Karpas-422 (cell line): ENCODE measurements at regions not wholly inside any gene's neighbourhood (a gene's known extent, or its start where the extent isn't known, plus 50 kb on each side); places are given as distances from the start of the nearest gene placed in this dataset.
"Not testable (repeated sequence)": the region's sequence is repeated elsewhere in the genome, so short reads cannot be mapped to it uniquely, and the experiment has no call there.

Source experiments
- DNase-seq: peaks from one replicate; pipeline ENCODE4 v3.0.0-alpha.2; 2015
- H2AFZ ChIP-seq: fragments of 200-600 bp; sonication (generic); 2 replicates; pipeline ENCODE4 v1.6.1; 2014; ENCODE audit warnings: antibody characterized with exemption, low read length, mixed read lengths
- H3K27ac ChIP-seq: fragments of 200-600 bp; sonication (generic); 2 replicates; pipeline ENCODE4 v1.5.1; 2014; ENCODE audit warnings: mild to moderate bottlenecking, low read length, moderate library complexity
- H3K27me3 ChIP-seq: fragments of 200-600 bp; sonication (generic); 2 replicates; pipeline ENCODE4 v1.6.1; 2014; ENCODE audit warnings: low read length, mixed read lengths
- H3K36me3 ChIP-seq: fragments of 200-600 bp; sonication (generic); 2 replicates; pipeline ENCODE4 v1.6.1; 2014; ENCODE audit warnings: low read length, mixed read lengths; ENCODE audit not compliant: insufficient read depth
- H3K4me1 ChIP-seq: fragments of 200-600 bp; sonication (generic); 2 replicates; pipeline ENCODE4 v1.6.1; 2014; ENCODE audit warnings: mild to moderate bottlenecking, low read length, mixed read lengths
- H3K4me2 ChIP-seq: fragments of 200-600 bp; sonication (generic); 2 replicates; pipeline ENCODE4 v1.6.1; 2014; ENCODE audit warnings: low read length, low read depth, mild to moderate bottlenecking; ENCODE audit not compliant: poor library complexity, severe bottlenecking
- H3K4me3 ChIP-seq: fragments of 200-600 bp; sonication (generic); 2 replicates; pipeline ENCODE4 v1.5.1; 2014; ENCODE audit warnings: mild to moderate bottlenecking, antibody characterized with exemption, low read length, mixed read lengths
- H3K79me2 ChIP-seq: fragments of 200-600 bp; sonication (generic); 2 replicates; pipeline ENCODE4 v1.6.1; 2014; ENCODE audit warnings: mild to moderate bottlenecking, low read length, mixed read lengths
- H3K9ac ChIP-seq: fragments of 200-600 bp; sonication (generic); 2 replicates; pipeline ENCODE4 v1.6.0; 2014; ENCODE audit warnings: low read length
- H3K9me2 ChIP-seq: fragments of 200-600 bp; sonication (generic), shearing (Covaris generic); replicated peaks from 2 replicates; pipeline ENCODE4 v1.6.0; 2014; ENCODE audit warnings: mild to moderate bottlenecking, low read length, moderate library complexity; ENCODE audit not compliant: insufficient read depth
- H3K9me3 ChIP-seq: fragments of 300-700, 200-600 bp; sonication (generic); 2 replicates; pipeline ENCODE4 v1.6.1; 2014; ENCODE audit warnings: low read length, mixed read lengths
- H4K20me1 ChIP-seq: fragments of 200-600 bp; sonication (generic); 2 replicates; pipeline ENCODE4 v1.6.1; 2014; ENCODE audit warnings: mild to moderate bottlenecking, antibody characterized with exemption, low read length, low read depth; ENCODE audit not compliant: insufficient read depth

- no peaks in the 10 kb centered on the region for H3K27me3 ChIP-seq
- no peak for DNase-seq
- H3K4me1 ChIP-seq = no peaks in the 10 kb centered on the region
- H3K4me3 ChIP-seq = no peak overlapping the region
- no peaks in the 10 kb centered on the region for H3K79me2 ChIP-seq
- no peak overlapping the region for H3K4me2 ChIP-seq
- no peak overlapping the region for H3K9ac ChIP-seq
- no peak overlapping the region for H2AFZ ChIP-seq
- no peaks in the 10 kb centered on the region for H3K9me3 ChIP-seq
- no peaks in the 10 kb centered on the region for H4K20me1 ChIP-seq
- H3K27ac ChIP-seq = no peak overlapping the region
- H3K36me3 ChIP-seq = no peaks in the 10 kb centered on the region
- no peaks in the 10 kb centered on the region for H3K9me2 ChIP-seq
Measured at GRCh38 chr2:242075168-242075567, 205.6 kb downstream of the RTP5 start.

GRCh38 chr2:242075696-242076095, 206.2 kb downstream of the RTP5 start:
- Histone ChIP-seq H3K4me1 (no peaks in the 10 kb centered on the region), H3K9me3 (no peaks in the 10 kb centered on the region), H3K4me2 (no peak overlapping the region), H3K4me3 (no peak overlapping the region), H3K9me2 (no peaks in the 10 kb centered on the region), H3K79me2 (no peaks in the 10 kb centered on the region), H3K27ac (no peak overlapping the region), H3K27me3 (no peaks in the 10 kb centered on the region), H4K20me1 (no peaks in the 10 kb centered on the region), H3K9ac (no peak overlapping the region), H2AFZ (no peak overlapping the region), H3K36me3 (no peaks in the 10 kb centered on the region)
- no peak for DNase-seq

- H2AFZ ChIP-seq, H3K4me2 ChIP-seq, H3K27me3 ChIP-seq, H3K9ac ChIP-seq, H3K27ac ChIP-seq, H3K4me3 ChIP-seq, H3K9me2 ChIP-seq, H3K9me3 ChIP-seq, H3K79me2 ChIP-seq, DNase-seq, H3K36me3 ChIP-seq, H4K20me1 ChIP-seq, H3K4me1 ChIP-seq: not testable (repeated sequence)
Measured at GRCh38 chr2:242076184-242076583, 206.7 kb downstream of the RTP5 start.

GRCh38 chr2:242078426-242078825, 208.9 kb downstream of the RTP5 start:
- not testable (repeated sequence) for DNase-seq, H4K20me1 ChIP-seq, H3K9me3 ChIP-seq, H3K79me2 ChIP-seq, H2AFZ ChIP-seq, H3K27ac ChIP-seq, H3K4me2 ChIP-seq, H3K27me3 ChIP-seq, H3K4me3 ChIP-seq, H3K9me2 ChIP-seq, H3K36me3 ChIP-seq, H3K4me1 ChIP-seq, H3K9ac ChIP-seq

- not testable (repeated sequence) for H3K27ac ChIP-seq, H3K4me3 ChIP-seq, H4K20me1 ChIP-seq, H3K4me2 ChIP-seq, DNase-seq, H3K9ac ChIP-seq, H3K4me1 ChIP-seq, H3K9me2 ChIP-seq, H3K36me3 ChIP-seq, H3K9me3 ChIP-seq, H3K27me3 ChIP-seq, H2AFZ ChIP-seq, H3K79me2 ChIP-seq
Measured at GRCh38 chr2:242079792-242080191, 210.3 kb downstream of the RTP5 start.

- H3K4me1 ChIP-seq, H2AFZ ChIP-seq, H3K9me2 ChIP-seq, H3K9ac ChIP-seq, H3K27ac ChIP-seq, H3K4me2 ChIP-seq, H3K79me2 ChIP-seq, H3K9me3 ChIP-seq, H4K20me1 ChIP-seq, H3K4me3 ChIP-seq, H3K27me3 ChIP-seq, DNase-seq, H3K36me3 ChIP-seq: not testable (repeated sequence)
Measured at GRCh38 chr2:242080575-242081214, 211.2 kb downstream of the RTP5 start.

GRCh38 chr2:242084034-242084433, 214.5 kb downstream of the RTP5 start:
- not testable (repeated sequence) for H3K79me2 ChIP-seq, H3K4me2 ChIP-seq, H3K27me3 ChIP-seq, H3K9ac ChIP-seq, DNase-seq, H3K36me3 ChIP-seq, H4K20me1 ChIP-seq, H3K9me3 ChIP-seq, H3K9me2 ChIP-seq, H3K27ac ChIP-seq, H2AFZ ChIP-seq, H3K4me3 ChIP-seq
- H3K4me1 ChIP-seq = peaks cover 23% of the 10 kb centered on the region

- H3K9ac ChIP-seq, H2AFZ ChIP-seq, H3K27me3 ChIP-seq, H3K27ac ChIP-seq, H3K4me3 ChIP-seq, H4K20me1 ChIP-seq, H3K9me2 ChIP-seq, DNase-seq, H3K36me3 ChIP-seq, H3K9me3 ChIP-seq: not testable (repeated sequence)
- Histone ChIP-seq H3K79me2 (peaks cover 11% of the 10 kb centered on the region), H3K4me1 (peaks cover 31% of the 10 kb centered on the region), H3K4me2 (peak overlapping the region; percentile 65)
Measured at GRCh38 chr2:242085024-242085674, 215.6 kb downstream of the RTP5 start.
